NCI-H460 (cell line): ENCODE measurements at regions not wholly inside any gene's neighbourhood (a gene's known extent, or its start where the extent isn't known, plus 50 kb on each side); places are given as distances from the start of the nearest gene placed in this dataset.
"Not testable (repeated sequence)": the region's sequence is repeated elsewhere in the genome, so short reads cannot be mapped to it uniquely, and the experiment has no call there.

ENCODE experiments used
- DNase-seq: peaks from one replicate; pipeline ENCODE4 v3.0.0-alpha.2; 2016; ENCODE audit warnings: low read depth; ENCODE audit errors: extremely low read depth

GRCh38 chr6:3900744-3901336 is 51.7 kb downstream of the FAM50B start:
- DNase-seq, result no peak

- no peak for DNase-seq
Measured at GRCh38 chr6:3902871-3903648, 53.9 kb downstream of the FAM50B start.

- DNase-seq, result no peak
Measured at GRCh38 chr6:3904518-3904917, 55.3 kb downstream of the FAM50B start.

DNA sequence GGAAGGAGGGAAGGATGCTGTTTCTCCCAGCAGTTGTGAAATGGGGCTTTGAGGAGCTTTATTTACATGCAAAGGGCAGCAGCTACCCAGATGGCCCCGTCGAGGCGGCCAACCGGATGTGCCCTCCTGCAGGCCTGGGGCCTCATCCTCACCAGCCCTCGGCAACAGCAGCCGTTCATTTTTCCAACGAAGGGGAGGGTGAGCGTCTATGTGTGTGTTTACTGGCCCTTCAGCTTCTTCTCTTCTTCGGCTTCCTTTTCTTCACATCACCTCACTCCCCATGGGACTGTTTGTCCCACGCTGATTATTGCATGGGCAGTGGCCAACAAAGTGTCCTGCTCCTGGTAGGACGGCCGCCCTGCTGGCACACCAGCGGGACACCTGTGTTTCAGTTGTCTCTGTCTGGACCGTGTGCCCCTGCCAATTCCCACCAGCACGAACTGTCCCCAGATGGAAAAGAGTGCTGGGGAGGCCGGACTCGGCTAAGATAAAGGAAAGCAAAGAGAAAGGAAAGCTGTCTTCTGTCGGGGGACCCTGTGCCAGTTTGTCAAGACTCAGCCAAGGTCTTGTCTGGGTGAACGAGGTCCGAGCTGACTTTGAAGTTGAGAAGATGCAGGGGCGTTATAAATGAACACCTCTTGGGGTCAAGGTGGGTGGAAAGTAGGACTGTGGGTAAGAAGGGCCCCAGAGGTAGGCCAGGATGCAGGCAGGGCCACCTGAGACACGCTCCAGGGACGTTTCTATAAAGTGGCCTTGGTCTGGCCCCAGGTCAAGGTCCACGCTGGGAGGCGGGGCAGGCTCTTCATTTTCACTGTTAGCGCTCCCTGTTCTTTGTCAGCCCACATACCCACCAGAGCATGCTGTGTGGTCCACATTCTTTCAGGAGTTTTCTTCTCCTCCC is 57.0 kb downstream of the FAM50B start:
- DNase-seq, result no peak

GRCh38 chr6:3906846-3907151 is 57.6 kb downstream of the FAM50B start:
- DNase-seq, result no peak

DNA sequence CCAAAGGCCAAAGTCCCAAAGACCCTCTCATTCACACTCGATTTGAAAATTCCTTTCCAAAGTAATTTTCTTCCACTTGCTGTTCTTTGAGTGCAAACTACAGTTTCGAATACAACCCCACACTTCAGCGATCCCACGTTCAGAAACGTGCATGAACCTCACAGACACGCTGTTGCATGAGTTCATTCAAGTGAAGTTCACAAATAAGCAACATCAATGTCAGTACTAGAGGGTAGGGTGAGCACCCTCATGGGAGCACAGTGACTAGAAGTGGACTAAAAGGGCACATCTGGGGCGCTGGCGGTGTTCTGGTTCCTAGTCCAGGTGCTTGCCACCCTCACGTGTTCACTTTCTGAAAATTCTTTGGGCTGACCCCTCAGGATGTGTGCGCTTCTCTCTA is 59.0 kb downstream of the FAM50B start:
- no peak for DNase-seq

- no peak for DNase-seq
Measured at GRCh38 chr6:3908961-3909360, 59.8 kb downstream of the FAM50B start.

GRCh38 chr6:3910106-3910663 is 61.0 kb downstream of the FAM50B start:
- DNase-seq, result no peak

DNA sequence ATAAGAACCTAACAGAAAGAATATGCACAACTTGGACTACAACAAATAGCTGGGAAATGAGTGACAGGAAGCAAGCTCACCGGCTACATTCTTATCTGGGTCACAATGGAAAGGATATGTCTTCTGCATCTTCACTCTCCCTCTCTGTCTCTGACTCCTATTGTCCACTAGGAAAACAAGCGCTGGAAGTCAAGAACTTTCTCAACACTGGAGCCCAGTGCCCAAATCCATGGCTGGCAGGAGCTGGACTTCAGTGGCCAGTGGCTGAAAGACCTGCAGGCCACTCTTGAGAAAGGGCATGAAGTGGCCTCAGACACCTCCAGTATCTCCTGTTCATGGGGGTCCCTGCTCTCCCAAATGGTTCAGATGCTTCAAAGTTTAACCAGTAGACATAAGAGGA is 62.0 kb downstream of the FAM50B start:
- no peak for DNase-seq

DNA sequence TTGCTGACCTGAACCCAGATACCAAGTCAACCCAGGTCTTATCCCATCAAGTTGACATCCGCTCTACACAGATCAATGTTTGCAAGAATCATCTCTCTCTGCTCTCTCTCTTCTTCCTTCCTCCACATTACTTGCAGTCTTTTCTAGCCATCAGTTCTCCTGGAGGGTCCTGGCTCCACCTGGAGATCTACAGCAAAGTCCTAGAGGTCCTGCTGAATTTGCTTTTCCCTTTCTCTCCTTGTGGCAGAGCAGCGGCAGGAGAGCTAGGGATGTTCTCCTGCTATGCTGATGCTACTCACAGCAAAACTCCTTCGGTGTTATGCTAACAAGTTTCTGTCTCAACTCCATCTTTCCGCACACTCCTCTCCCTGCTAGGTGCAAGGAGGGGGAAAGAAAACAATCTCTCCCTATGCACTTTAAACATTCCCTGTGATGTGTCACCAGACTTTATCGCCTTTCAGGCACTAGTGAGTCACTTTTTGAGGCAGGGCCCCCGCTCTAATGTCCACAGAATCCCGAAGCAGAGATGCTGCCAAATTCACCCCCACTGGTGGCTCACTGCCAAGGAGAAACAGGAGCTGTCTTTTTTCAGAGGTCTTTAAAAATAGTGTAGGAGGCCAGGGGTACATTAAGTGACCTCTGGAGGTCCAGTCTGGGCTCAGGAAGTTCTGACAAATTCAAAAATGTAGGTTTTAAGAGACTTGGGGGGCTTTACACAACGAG is 62.6 kb downstream of the FAM50B start:
- DNase-seq, result no peak

DNA sequence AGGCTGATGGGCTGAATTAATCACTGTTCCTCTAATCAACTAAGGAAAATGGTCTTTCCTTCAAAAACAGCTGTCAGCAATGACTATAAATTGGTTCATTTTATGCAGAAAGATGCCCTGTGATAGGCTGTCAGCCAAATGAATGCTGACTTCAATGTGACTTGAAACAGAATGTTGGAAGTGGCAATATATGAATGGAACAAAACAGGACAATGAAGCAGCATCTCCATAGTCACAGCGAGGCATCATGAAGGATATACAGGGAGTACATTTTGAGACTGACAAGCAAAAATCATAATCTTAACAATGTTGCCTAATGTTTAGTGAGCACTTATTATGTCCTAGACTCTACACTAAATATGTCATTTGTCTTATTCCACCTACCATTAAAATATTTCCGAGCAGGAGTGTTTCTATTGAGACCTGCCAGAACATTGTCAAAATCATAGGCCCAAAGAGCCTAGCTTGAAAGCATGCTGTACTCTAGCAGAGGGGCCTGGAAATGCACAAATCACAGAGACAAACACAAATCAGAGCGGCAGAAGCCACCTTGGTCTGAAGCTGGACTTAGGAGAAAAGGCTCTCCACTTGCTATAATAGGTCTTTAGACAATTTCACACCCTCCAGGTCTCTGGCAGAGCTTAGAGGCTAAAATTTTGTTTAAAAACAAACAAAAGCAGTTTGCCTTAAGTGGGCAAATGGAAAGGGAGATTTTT is 63.3 kb downstream of the FAM50B start:
- no peak for DNase-seq

GRCh38 chr6:3913077-3913957 is 64.1 kb downstream of the FAM50B start:
- DNase-seq, result peak; percentile 56

DNA sequence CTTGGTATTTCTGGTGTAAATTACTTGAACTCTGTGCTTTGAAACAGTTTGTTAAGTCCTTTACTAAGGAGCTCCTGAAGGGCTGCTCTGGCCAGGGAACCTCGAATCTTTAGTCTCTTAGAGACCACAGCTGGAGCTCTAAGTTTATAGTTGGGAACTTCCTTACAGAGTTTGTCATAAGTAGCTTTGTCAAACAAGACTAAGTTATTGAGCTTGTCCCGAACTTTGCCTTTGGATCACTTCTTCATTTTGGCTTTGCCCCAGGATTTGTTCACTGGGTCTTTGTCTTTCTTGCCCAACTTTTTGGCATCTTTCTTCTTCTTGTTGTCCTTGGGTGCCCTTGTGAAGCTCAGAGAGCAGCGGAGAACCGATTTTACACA is 64.8 kb downstream of the FAM50B start:
- no peak for DNase-seq

DNA sequence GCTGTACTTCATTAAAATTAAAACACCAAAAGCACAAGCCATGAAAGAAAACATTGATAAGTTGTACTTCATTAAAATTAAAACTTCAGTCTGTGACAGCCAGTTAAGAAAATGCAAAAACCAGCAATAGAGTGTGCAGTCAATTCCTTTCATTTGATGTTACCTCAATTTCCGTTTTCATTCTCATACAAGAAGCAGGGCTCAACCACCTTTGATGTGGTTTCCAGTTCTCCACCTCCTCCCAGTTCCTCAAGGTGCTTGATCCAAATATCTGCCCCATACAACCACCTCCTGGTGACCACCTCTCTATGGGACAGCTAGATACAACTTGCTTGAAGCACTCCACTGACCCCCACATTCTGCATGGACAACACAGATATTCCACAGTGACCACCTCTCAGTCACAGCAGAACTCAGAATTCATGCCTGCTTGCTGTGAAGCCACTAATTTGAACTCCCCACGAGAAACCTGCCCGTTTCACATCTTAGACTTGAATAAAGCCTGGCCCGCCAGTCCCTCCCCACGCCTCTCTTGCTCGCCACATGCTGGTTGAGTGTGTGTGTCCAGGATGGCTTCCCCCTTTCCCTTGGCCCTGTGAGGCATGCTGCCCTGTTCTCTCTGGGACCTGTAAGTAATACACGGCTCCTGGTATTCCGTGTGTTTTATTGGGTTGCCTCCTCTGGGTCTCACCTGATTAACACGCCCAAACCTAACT is 66.1 kb downstream of the FAM50B start:
- no peak for DNase-seq

- DNase-seq, result no peak
Measured at GRCh38 chr6:3916211-3916610, 67.0 kb downstream of the FAM50B start.

DNA sequence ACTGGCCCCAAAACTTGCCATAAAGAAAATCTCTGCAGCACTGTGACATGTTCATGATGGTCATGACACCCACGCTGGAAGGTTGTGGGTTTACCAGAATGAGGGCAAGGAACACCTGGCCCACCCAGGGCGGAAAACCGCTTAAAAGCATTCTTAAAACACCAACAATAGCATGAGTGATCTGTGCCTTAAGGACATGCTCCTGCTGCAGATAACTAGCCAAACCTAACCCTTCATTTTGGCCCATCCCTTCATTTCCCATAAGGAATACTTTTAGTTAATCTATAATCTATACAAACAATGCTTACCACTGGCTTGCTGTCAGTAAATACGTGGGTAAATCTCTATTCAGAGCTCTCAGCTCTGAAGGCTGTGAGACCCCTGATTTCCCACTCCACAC is 67.6 kb downstream of the FAM50B start:
- DNase-seq, result not testable (repeated sequence)

- no peak for DNase-seq
Measured at GRCh38 chr6:3918469-3918868, 69.3 kb downstream of the FAM50B start.

DNA sequence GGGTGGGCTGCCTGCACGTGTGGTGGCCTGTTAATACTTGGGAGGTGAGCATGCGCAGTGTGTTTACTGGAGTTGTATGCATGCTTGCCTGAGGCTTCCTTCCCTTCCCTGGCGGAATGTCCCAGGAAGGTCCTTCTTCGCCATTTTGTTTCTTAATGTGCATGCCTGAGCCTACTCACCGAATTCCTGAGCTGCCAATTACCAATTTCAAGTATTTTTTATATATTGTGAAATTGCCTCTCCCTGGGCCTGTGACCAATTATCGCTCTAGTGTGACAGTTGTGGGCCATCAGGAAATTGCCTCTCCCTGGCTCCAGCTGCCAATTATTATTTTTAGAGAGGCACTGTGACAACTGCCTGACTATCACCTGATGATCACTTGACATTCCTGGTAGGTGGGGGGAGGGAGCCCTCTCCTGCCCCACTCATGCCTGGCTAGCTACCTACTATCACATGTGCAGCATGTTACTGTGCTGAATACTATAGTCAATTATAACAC is 70.0 kb downstream of the FAM50B start:
- DNase-seq, result peak; percentile 37
